Sigmoid colon (tissue), 6 donors: ENCODE measurements at regions not wholly inside any gene's neighbourhood (a gene's known extent, or its start where the extent isn't known, plus 50 kb on each side); places are given as distances from the start of the nearest gene placed in this dataset.

Experiments used
- DNase-seq: peaks from one replicate; pipeline ENCODE4 v3.0.0-alpha.2; 2019
- H3K27ac ChIP-seq, 4 donors: fragments of 200-600 bp; sonication (generic); one replicate each; pipeline ENCODE4 v1.5.1; 2016 to 2019; ENCODE audit warnings: mild to moderate bottlenecking in 1 of 4
- H3K27me3 ChIP-seq, 3 donors: fragments of 200-600 bp; sonication (generic); one replicate each; pipeline ENCODE4 v1.5.1; 2019; ENCODE audit warnings: mild to moderate bottlenecking in 1 of 3
- H3K36me3 ChIP-seq, 4 donors: fragments of 200-600 bp; sonication (generic); one replicate each; pipeline ENCODE4 v1.5.1; 2016 to 2019
- H3K4me1 ChIP-seq, 4 donors: fragments of 200-600 bp; sonication (generic); one replicate each; pipeline ENCODE4 v1.5.1; 2017 to 2019
- H3K4me3 ChIP-seq, 4 donors: fragments of 200-600 bp; sonication (generic); one replicate each; pipeline ENCODE4 v1.5.1; 2017 to 2019; ENCODE audit warnings: mild to moderate bottlenecking in 2 of 4, moderate library complexity in 1 of 4
- H3K9me3 ChIP-seq, 4 donors: fragments of 200-600 bp in 3 of 4; sonication (generic) in 3 of 4; one replicate each; pipeline versions ENCODE4 v1.5.1 to v1.6.1; 2013 to 2019
- EP300 ChIP-seq, 4 donors: sonication (generic); formaldehyde crosslinking; IDR thresholded peaks; one replicate each; pipeline ENCODE4 v1.6.1; 2017; ENCODE audit warnings: antibody characterized with exemption in 4 of 4
- POLR2A ChIP-seq, 2 donors: fragments of 450-650 bp; IDR thresholded peaks; one replicate each; pipeline ENCODE4 v1.6.1; 2016; ENCODE audit warnings: antibody characterized with exemption in 2 of 2, mild to moderate bottlenecking in 2 of 2, moderate library complexity in 2 of 2
- POLR2AphosphoS5 ChIP-seq, 4 donors: sonication (generic); formaldehyde crosslinking; IDR thresholded peaks; one replicate each; pipeline ENCODE4 v1.6.1; 2017; ENCODE audit warnings: antibody characterized with exemption in 4 of 4
- WGBS, 2 donors: extraction: QIAGEN DNeasy Blood & Tissue Kit; methylation state at CpG; one replicate each; pipeline ENCODE4 v1.1.7; 2013; 5-methylcytosine and 5-hydroxymethylcytosine counted together
- intact Hi-C: fragments of 100-400 bp; cut with DNase I; formaldehyde crosslinking; loops from one replicate; pipeline ENCODE4 v1.15.1; 2023
- TF ChIP-seq, protein P1 (sequence below), 4 experiments: fragments of 450-650 bp in 3 of 4; fragments of 200-600 bp in 1 of 4; IDR thresholded peaks; one replicate each; pipeline ENCODE4 v1.5.1; 2016 to 2019; ENCODE audit warnings: antibody characterized with exemption in 4 of 4, mild to moderate bottlenecking in 3 of 4, moderate library complexity in 2 of 4
- donor health status: healthy with polysubstance abuse.
- donor health status: healthy.

DNA sequence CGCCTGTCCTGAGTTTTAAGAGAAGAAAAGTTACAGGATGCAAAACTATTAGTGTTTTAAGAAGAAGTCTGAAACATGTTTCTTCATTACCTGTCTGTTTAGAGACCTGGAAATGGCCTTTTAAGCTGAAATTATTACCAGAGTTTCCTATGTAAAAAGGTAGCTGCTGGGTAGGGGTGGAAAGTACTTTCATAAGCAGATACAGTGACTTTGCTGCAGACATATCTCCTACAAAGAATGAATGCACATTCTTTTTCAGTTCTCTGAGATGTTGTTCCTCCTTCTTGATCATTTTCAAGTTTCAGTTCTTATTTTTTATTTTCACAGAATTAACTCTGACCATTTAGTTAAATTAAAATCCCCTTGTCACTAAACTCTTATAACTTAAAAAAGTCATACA, 1329.6 kb downstream of the KCNT2 start:
- 78% methylated on average over 1 of the region's 1 CpG for WGBS, 2 donors

DNA sequence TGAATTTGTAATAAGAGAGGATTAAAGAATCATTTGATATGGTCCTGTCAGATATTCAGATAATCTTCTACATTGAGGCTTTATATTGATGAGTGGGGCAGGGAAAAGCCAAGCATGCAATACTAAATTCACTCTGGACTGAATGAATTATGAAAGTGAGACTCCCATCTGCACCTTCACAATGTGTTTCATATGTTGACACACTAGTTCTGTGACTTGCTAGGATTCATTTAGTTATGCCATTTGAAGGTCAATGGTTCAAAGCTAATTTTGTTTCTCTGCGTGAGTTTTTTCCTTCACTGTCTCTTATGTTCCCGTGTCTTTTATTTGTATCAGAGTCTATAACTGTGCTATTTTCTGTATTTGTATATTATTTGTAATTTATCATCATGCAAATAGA, 1332.5 kb downstream of the KCNT2 start:
- intact Hi-C loops, result no loop called here
- H3K4me3 ChIP-seq, result no peak overlapping the region
- H3K27me3 ChIP-seq, result no peaks in the 10 kb centered on the region
- H3K27ac ChIP-seq, result no peak overlapping the region
- no peaks in the 10 kb centered on the region for H3K36me3 ChIP-seq
- 83 to 90% methylated on average over 2 of the region's 2 CpGs for WGBS, 2 donors
- no peaks in the 10 kb centered on the region for H3K9me3 ChIP-seq
- DNase-seq, result no peak
- no peak for TF ChIP-seq POLR2A (IDR thresholded peaks at IDR 0.05)
- TF ChIP-seq EP300 (IDR thresholded peaks at IDR 0.05), result no peak
- TF ChIP-seq, protein P1, sequence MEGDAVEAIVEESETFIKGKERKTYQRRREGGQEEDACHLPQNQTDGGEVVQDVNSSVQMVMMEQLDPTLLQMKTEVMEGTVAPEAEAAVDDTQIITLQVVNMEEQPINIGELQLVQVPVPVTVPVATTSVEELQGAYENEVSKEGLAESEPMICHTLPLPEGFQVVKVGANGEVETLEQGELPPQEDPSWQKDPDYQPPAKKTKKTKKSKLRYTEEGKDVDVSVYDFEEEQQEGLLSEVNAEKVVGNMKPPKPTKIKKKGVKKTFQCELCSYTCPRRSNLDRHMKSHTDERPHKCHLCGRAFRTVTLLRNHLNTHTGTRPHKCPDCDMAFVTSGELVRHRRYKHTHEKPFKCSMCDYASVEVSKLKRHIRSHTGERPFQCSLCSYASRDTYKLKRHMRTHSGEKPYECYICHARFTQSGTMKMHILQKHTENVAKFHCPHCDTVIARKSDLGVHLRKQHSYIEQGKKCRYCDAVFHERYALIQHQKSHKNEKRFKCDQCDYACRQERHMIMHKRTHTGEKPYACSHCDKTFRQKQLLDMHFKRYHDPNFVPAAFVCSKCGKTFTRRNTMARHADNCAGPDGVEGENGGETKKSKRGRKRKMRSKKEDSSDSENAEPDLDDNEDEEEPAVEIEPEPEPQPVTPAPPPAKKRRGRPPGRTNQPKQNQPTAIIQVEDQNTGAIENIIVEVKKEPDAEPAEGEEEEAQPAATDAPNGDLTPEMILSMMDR (IDR thresholded peaks at IDR 0.05), result no peak
- TF ChIP-seq POLR2AphosphoS5 (IDR thresholded peaks at IDR 0.05), result no peak
- no peaks in the 10 kb centered on the region for H3K4me1 ChIP-seq

More for the DNA sequence above, 1329.6 kb downstream of the KCNT2 start:
- H3K27me3 ChIP-seq, result no peaks in the 10 kb centered on the region
- no peaks in the 10 kb centered on the region for H3K36me3 ChIP-seq
- H3K27ac ChIP-seq, result no peak overlapping the region
- no peak overlapping the region for H3K4me3 ChIP-seq
- intact Hi-C loops, result no loop called here
- TF ChIP-seq, protein P1 (IDR thresholded peaks at IDR 0.05), result no peak
- TF ChIP-seq POLR2AphosphoS5 (IDR thresholded peaks at IDR 0.05) (no peak), POLR2A (IDR thresholded peaks at IDR 0.05) (no peak), EP300 (IDR thresholded peaks at IDR 0.05) (no peak)
- H3K9me3 ChIP-seq, result no peaks in the 10 kb centered on the region
- no peaks in the 10 kb centered on the region for H3K4me1 ChIP-seq
- DNase-seq, result no peak

DNA sequence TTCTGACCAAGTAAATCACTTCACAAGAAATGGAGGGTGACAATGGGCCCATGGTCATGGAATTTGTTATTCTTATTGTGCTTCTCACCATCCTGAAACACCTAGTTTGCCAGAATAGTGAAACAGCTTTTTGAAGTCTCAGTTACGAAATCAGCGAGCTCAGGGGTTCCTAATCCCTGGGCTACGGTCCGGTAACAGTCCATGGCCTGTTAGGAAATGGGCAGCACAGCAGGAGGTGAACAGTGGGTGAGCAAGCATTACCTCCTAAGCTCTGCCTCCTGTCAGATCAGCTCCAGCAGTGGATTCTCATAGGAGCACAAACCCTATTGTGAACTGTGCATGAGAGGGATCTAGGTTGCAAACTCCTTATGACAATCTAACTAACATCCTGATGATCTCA, 1356.3 kb downstream of the KCNT2 start:
- no peaks in the 10 kb centered on the region for H3K27me3 ChIP-seq
- H3K4me1 ChIP-seq, result no peaks in the 10 kb centered on the region
- intact Hi-C loops, result no loop called here
- H3K27ac ChIP-seq, result no peak overlapping the region
- no peak for DNase-seq
- TF ChIP-seq EP300 (IDR thresholded peaks at IDR 0.05), result no peak
- H3K9me3 ChIP-seq, result no peaks in the 10 kb centered on the region
- WGBS, 2 donors, result 89 to 92% methylated on average over 4 of the region's 4 CpGs
- H3K4me3 ChIP-seq, result no peak overlapping the region
- H3K36me3 ChIP-seq, result no peaks in the 10 kb centered on the region

DNA sequence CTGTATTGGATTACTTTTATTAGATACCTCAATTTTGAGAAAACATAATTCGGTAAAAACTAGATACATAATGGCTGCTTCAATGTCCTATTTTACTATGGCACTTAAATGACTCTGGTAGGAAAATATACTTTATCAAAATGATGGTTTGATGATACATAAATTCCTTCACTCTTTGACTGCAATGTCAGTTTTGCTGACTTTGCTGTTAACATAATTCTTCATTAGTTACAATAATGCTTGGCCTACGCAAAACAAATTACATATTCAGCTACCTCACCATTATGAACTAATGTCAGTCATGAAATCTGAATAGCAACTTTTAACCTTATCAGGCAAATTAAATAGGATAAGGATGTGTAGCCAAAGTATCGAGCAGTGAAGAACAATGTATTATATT, 1364.7 kb downstream of the KCNT2 start:
- Histone ChIP-seq H3K4me3 (no peak overlapping the region), H3K9me3 (no peaks in the 10 kb centered on the region), H3K27ac (no peak overlapping the region), H3K4me1 (no peaks in the 10 kb centered on the region), H3K27me3 (no peaks in the 10 kb centered on the region), H3K36me3 (no peaks in the 10 kb centered on the region)
- WGBS, 2 donors, result 93 to 94% methylated on average over 3 of the region's 3 CpGs
- intact Hi-C loops, result no loop called here
- TF ChIP-seq, protein P1 (IDR thresholded peaks at IDR 0.05), result no peak
- no peak for TF ChIP-seq POLR2AphosphoS5 (IDR thresholded peaks at IDR 0.05)
- no peak for TF ChIP-seq POLR2A (IDR thresholded peaks at IDR 0.05)
- TF ChIP-seq EP300 (IDR thresholded peaks at IDR 0.05), result no peak
- no peak for DNase-seq

DNA sequence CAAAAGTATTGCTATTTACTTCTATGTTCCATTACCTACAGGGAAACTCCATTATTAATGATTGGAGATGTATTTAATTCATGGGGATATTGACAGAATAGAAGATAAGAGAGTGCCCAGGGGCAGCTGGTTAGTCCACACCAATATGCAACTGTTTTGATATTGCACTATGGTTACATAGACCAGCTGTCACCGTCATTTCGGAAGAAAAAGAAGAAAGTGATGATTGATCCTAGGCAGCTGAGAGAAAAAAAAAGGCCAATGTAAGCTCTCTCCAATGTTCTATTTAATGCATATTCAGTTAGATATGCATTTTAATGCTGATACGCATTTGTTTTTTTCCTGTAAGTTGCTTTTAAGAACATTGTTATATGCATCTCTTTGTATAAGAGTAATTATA, 1367.2 kb downstream of the KCNT2 start:
- 93 to 94% methylated on average over 3 of the region's 3 CpGs for WGBS, 2 donors
- DNase-seq, result no peak
- intact Hi-C loops, result no loop called here

More for the DNA sequence above, 1367.2 kb downstream of the KCNT2 start:
- no peak overlapping the region for H3K27ac ChIP-seq
- TF ChIP-seq, protein P1 (IDR thresholded peaks at IDR 0.05), result no peak
- TF ChIP-seq POLR2A (IDR thresholded peaks at IDR 0.05), result no peak
- no peaks in the 10 kb centered on the region for H3K36me3 ChIP-seq
- H3K9me3 ChIP-seq, result no peaks in the 10 kb centered on the region
- H3K4me3 ChIP-seq, result no peak overlapping the region
- H3K27me3 ChIP-seq, result no peaks in the 10 kb centered on the region
- no peaks in the 10 kb centered on the region for H3K4me1 ChIP-seq
